ENCODE measurements at regions not wholly inside any gene's neighbourhood (a gene's known extent, or its start where the extent isn't known, plus 50 kb on each side); places are given as distances from the start of the nearest gene placed in this dataset.
"Not testable (repeated sequence)": the region's sequence is repeated elsewhere in the genome, so short reads cannot be mapped to it uniquely, and the experiment has no call there.

- TF ChIP-seq POLR2A (IDR thresholded peaks at IDR 0.05; ENCODE audit: low read length); GATA1 (IDR thresholded peaks at IDR 0.05; ENCODE audit: low read depth, low read length): not testable (repeated sequence)
These were observed 164.2 kb downstream of the TP53TG3F start for GRCh38 chr16:33623535-33624077.
